Effector memory CD4-positive, alpha-beta T cell (primary cell): ENCODE measurements at regions not wholly inside any gene's neighbourhood (a gene's known extent, or its start where the extent isn't known, plus 50 kb on each side); places are given as distances from the start of the nearest gene placed in this dataset.

Experiments used
- DNase-seq, 3 donors: peaks; one replicate each; pipeline ENCODE4 v3.0.0-alpha.2; 2020
- H3K27ac ChIP-seq: 2 replicates; pipeline ENCODE4 v1.7.0; 2013; ENCODE audit warnings: mild to moderate bottlenecking, low read length, moderate library complexity; ENCODE audit not compliant: insufficient read depth, poor library complexity, severe bottlenecking
- H3K27me3 ChIP-seq: replicated peaks from 2 replicates; pipeline ENCODE4 v1.7.0; 2013; ENCODE audit warnings: mild to moderate bottlenecking, low read length; ENCODE audit not compliant: insufficient read depth, control insufficient read depth, poor library complexity, severe bottlenecking
- H3K36me3 ChIP-seq: 2 replicates; pipeline ENCODE4 v1.7.0; 2013; ENCODE audit warnings: mild to moderate bottlenecking, low read length, moderate library complexity; ENCODE audit not compliant: control insufficient read depth, insufficient read depth
- H3K4me1 ChIP-seq: 2 replicates; pipeline ENCODE4 v1.7.0; 2013; ENCODE audit warnings: low read length, mild to moderate bottlenecking; ENCODE audit not compliant: control insufficient read depth, insufficient read depth, poor library complexity, severe bottlenecking
- H3K4me3 ChIP-seq: 2 replicates; pipeline ENCODE4 v1.7.0; 2013; ENCODE audit warnings: low read length, low read depth, mild to moderate bottlenecking; ENCODE audit not compliant: insufficient read depth, poor library complexity, severe bottlenecking
- H3K9me3 ChIP-seq: 2 replicates; pipeline ENCODE4 v1.7.0; 2013; ENCODE audit warnings: mild to moderate bottlenecking, low read length, moderate library complexity; ENCODE audit not compliant: control insufficient read depth

- no peak overlapping the region for H3K4me3 ChIP-seq
- H3K27me3 ChIP-seq: no peaks in the 10 kb centered on the region
- H3K27ac ChIP-seq: no peak overlapping the region
- H3K4me1 ChIP-seq: no peaks in the 10 kb centered on the region
- no peaks in the 10 kb centered on the region for H3K36me3 ChIP-seq
- no peaks in the 10 kb centered on the region for H3K9me3 ChIP-seq
- no peak for DNase-seq
Observed at GRCh38 chr1:201624741-201625225, 85.9 kb downstream of the NAV1 start.

- DNase-seq: no peak
- Histone ChIP-seq H3K27ac (no peak overlapping the region), H3K4me3 (no peak overlapping the region), H3K36me3 (no peaks in the 10 kb centered on the region), H3K9me3 (no peaks in the 10 kb centered on the region), H3K4me1 (no peaks in the 10 kb centered on the region), H3K27me3 (no peaks in the 10 kb centered on the region)
Observed at GRCh38 chr1:201625226-201625761, 86.4 kb downstream of the NAV1 start.

GRCh38 chr1:201625851-201626251, 86.9 kb downstream of the NAV1 start:
- Histone ChIP-seq H3K36me3 (no peaks in the 10 kb centered on the region), H3K4me1 (no peaks in the 10 kb centered on the region)
- DNase-seq: no peak

GRCh38 chr1:201626629-201627275, 87.8 kb downstream of the NAV1 start:
- no peaks in the 10 kb centered on the region for H3K36me3 ChIP-seq
- H3K27me3 ChIP-seq: no peaks in the 10 kb centered on the region
- no peaks in the 10 kb centered on the region for H3K4me1 ChIP-seq
- no peak overlapping the region for H3K27ac ChIP-seq
- H3K9me3 ChIP-seq: no peaks in the 10 kb centered on the region
- DNase-seq: no peak
- no peak overlapping the region for H3K4me3 ChIP-seq

More at GRCh38 chr1:201625851-201626251, 86.9 kb downstream of the NAV1 start:
- no peak overlapping the region for H3K27ac ChIP-seq
- no peak overlapping the region for H3K4me3 ChIP-seq
- no peaks in the 10 kb centered on the region for H3K27me3 ChIP-seq
- no peaks in the 10 kb centered on the region for H3K9me3 ChIP-seq

GRCh38 chr1:201628490-201628889, 89.6 kb downstream of the NAV1 start:
- no peak overlapping the region for H3K27ac ChIP-seq

GRCh38 chr1:201630582-201630981, 91.7 kb downstream of the NAV1 start:
- no peak for DNase-seq
- no peaks in the 10 kb centered on the region for H3K9me3 ChIP-seq
- H3K36me3 ChIP-seq: no peaks in the 10 kb centered on the region
- no peaks in the 10 kb centered on the region for H3K4me1 ChIP-seq
- no peak overlapping the region for H3K27ac ChIP-seq
- no peaks in the 10 kb centered on the region for H3K27me3 ChIP-seq
- H3K4me3 ChIP-seq: no peak overlapping the region

More at GRCh38 chr1:201628490-201628889, 89.6 kb downstream of the NAV1 start:
- no peaks in the 10 kb centered on the region for H3K4me1 ChIP-seq
- H3K36me3 ChIP-seq: no peaks in the 10 kb centered on the region
- H3K9me3 ChIP-seq: no peaks in the 10 kb centered on the region
- H3K27me3 ChIP-seq: no peaks in the 10 kb centered on the region
- no peak overlapping the region for H3K4me3 ChIP-seq
- DNase-seq: no peak

GRCh38 chr1:201631037-201631436, 92.1 kb downstream of the NAV1 start:
- no peaks in the 10 kb centered on the region for H3K27me3 ChIP-seq
- no peaks in the 10 kb centered on the region for H3K9me3 ChIP-seq
- H3K36me3 ChIP-seq: no peaks in the 10 kb centered on the region
- H3K27ac ChIP-seq: no peak overlapping the region
- H3K4me3 ChIP-seq: no peak overlapping the region
- no peak for DNase-seq
- no peaks in the 10 kb centered on the region for H3K4me1 ChIP-seq

GRCh38 chr1:201632364-201632952, 93.5 kb downstream of the NAV1 start:
- Histone ChIP-seq H3K9me3 (no peaks in the 10 kb centered on the region), H3K36me3 (no peaks in the 10 kb centered on the region), H3K27me3 (no peaks in the 10 kb centered on the region), H3K4me3 (no peak overlapping the region), H3K27ac (no peak overlapping the region), H3K4me1 (no peaks in the 10 kb centered on the region)
- DNase-seq: no peak

GRCh38 chr1:201633297-201633696, 94.4 kb downstream of the NAV1 start:
- DNase-seq: no peak
- Histone ChIP-seq H3K4me3 (no peak overlapping the region), H3K9me3 (no peaks in the 10 kb centered on the region), H3K36me3 (no peaks in the 10 kb centered on the region), H3K27ac (no peak overlapping the region), H3K27me3 (no peaks in the 10 kb centered on the region), H3K4me1 (no peaks in the 10 kb centered on the region)

GRCh38 chr1:201633811-201634210, 94.9 kb downstream of the NAV1 start:
- H3K36me3 ChIP-seq: no peaks in the 10 kb centered on the region
- no peak for DNase-seq
- H3K9me3 ChIP-seq: no peaks in the 10 kb centered on the region
- no peaks in the 10 kb centered on the region for H3K4me1 ChIP-seq
- no peak overlapping the region for H3K27ac ChIP-seq
- no peak overlapping the region for H3K4me3 ChIP-seq
- no peaks in the 10 kb centered on the region for H3K27me3 ChIP-seq
